GM12864 (cell line): ENCODE measurements at regions not wholly inside any gene's neighbourhood (a gene's known extent, or its start where the extent isn't known, plus 50 kb on each side); places are given as distances from the start of the nearest gene placed in this dataset.

Source experiments
- DNase-seq: peaks from one replicate; pipeline ENCODE4 v3.0.0-alpha.2; 2011; ENCODE audit warnings: low read depth
- H3K4me3 ChIP-seq: 2 replicates; pipeline ENCODE4 v1.5.1; 2011; ENCODE audit warnings: mild to moderate bottlenecking, low read depth, low read length, control low read depth
- TF ChIP-seq, protein P1 (sequence below): IDR thresholded peaks from 2 replicates; pipeline ENCODE4 v1.5.1; 2011; ENCODE audit warnings: low read depth, mild to moderate bottlenecking, moderate library complexity, low read length, control low read depth, inconsistent platforms; ENCODE audit errors: missing control alignments

DNA sequence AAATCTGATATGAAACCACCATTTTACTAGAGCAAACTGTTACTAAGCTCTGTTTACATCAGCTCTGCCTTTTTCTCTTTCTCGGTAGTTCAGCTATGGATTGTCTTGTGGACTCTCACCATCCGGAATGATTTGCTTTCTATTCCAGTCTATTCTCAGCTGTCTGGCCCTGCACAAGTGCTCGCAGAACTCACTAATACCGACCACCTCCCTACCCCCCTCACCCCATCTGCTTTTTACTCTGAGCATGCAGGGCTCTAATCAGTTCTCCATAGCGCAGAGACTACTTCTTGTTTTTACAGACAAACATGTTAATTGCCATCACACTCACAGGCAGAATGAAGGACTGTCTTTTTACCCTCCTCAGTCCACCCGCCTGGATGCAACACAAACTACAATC lies 180.7 kb upstream of the POU3F3 start:
- TF ChIP-seq, protein P1, sequence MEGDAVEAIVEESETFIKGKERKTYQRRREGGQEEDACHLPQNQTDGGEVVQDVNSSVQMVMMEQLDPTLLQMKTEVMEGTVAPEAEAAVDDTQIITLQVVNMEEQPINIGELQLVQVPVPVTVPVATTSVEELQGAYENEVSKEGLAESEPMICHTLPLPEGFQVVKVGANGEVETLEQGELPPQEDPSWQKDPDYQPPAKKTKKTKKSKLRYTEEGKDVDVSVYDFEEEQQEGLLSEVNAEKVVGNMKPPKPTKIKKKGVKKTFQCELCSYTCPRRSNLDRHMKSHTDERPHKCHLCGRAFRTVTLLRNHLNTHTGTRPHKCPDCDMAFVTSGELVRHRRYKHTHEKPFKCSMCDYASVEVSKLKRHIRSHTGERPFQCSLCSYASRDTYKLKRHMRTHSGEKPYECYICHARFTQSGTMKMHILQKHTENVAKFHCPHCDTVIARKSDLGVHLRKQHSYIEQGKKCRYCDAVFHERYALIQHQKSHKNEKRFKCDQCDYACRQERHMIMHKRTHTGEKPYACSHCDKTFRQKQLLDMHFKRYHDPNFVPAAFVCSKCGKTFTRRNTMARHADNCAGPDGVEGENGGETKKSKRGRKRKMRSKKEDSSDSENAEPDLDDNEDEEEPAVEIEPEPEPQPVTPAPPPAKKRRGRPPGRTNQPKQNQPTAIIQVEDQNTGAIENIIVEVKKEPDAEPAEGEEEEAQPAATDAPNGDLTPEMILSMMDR: no peak
- no peak overlapping the region for H3K4me3 ChIP-seq
- DNase-seq: no peak

- TF ChIP-seq, protein P1: no peak
- no peak for DNase-seq
- H3K4me3 ChIP-seq: no peak overlapping the region
Measured at GRCh38 chr2:104678181-104678580, 175.7 kb upstream of the POU3F3 start.

DNA sequence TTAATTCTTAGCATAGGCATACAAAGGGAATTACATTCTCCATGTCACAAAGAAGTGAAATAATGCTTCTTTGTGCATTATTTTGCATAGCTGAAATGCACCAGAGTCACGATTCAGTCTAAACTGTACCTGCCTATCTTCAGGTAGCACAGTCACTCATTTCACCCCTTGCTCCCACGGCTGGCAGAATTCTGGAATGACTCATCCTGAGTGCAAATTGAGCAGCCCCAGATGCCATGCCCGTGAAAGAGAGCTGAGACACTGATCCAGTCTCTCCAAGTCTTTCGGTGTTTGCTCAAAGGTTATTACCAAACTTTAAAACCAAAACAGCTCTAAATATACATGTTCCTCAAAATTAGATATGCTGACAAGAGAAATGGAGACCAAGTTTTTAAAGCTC lies 168.3 kb upstream of the POU3F3 start:
- TF ChIP-seq, protein P1: no peak
- DNase-seq: no peak
- no peak overlapping the region for H3K4me3 ChIP-seq

DNA sequence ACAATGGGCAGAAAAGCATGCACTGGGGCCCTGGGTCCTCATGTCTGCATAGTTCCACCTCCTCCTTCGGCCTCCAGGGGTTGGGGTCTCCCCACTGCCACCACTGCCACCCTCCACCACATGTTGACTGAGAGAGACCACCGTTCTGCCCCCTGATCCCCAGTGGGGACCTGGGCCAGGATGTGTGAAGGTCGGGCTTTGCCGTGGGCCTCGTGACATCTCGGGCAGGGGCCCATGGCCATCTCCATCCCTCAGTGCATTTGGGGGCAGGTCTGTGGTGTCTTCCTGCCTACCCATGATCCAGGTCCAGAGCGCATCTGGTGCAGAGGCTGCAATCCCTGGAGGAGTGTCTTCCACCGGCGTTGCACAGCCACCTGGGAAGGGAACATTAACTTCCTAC lies 166.8 kb upstream of the POU3F3 start:
- H3K4me3 ChIP-seq: no peak overlapping the region
- no peak for DNase-seq
- TF ChIP-seq, protein P1: no peak

DNA sequence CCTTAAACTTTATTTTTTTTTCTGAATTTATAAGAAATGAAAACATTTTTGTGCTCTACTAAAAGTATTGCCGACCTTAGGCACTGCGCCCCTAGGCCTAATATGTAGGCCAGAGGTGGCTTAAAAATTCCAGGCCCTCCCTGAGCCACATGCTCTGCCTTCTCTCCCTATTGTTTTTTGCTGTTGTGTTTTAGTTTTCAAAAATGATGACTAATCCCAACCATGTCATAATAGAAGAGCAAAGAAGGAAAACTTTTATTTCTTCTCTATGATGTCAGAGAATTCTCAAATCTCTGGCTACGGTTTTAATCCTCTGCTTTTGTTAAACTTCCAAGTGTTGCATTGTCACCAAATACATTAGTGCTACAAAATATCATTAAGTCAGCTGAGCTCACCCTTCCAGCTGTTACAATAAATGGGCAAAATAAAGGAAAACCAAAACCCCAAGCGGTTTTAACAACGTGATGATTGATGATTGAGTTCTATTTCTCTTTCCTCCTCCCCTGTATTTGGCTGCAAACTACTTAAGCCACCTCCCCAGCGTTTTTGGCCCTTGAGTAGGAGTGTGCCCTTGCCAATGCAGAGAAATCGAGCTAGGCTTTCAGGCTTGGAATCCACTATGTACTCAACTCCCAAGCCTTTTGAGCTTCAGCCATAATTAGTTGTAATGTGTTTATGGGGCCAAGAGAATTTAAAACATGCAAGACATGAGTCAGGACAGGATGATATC lies 163.5 kb upstream of the POU3F3 start:
- TF ChIP-seq, protein P1: no peak
- no peak for DNase-seq
- no peak overlapping the region for H3K4me3 ChIP-seq

GRCh38 chr2:104698276-104698675 lies 155.6 kb upstream of the POU3F3 start:
- TF ChIP-seq, protein P1: no peak
- H3K4me3 ChIP-seq: no peak overlapping the region
- no peak for DNase-seq

DNA sequence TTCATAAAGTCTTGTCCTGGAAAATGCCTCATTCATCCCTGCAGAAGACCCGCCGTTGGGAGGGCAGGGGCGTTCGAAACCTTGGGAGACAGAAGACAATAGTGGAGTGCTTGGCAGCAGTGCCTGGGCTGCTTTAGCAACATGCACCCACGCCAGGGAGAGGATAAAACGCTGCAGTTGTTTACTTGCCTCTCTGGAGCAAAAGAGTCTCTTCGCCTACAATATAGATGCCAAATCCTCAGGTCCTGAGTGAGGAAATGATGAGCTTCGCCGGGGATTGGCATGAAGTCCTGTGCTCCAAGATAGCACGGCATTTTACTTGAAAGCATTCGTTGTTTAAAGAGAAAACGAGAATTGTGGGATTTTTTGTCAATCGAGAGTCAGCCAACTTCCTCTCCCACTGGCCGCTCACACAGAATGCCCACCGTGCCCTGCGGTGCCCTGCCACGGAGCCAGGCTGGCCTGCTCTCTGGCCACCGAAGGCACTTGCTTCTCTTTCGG lies 152.5 kb upstream of the POU3F3 start:
- no peak overlapping the region for H3K4me3 ChIP-seq
- TF ChIP-seq, protein P1: no peak
- DNase-seq: no peak
